ENCODE measurements at regions not wholly inside any gene's neighbourhood (a gene's known extent, or its start where the extent isn't known, plus 50 kb on each side); places are given as distances from the start of the nearest gene placed in this dataset.
A peak's percentile ranks its signal among the peaks of the same experiment; 100 is the strongest.

- TF ChIP-seq GATA2 (IDR thresholded peaks at IDR 0.05; ENCODE audit: low read depth, low read length), result no peak
- no peak for TF ChIP-seq GATA3 (IDR thresholded peaks at IDR 0.05; ENCODE audit: low read depth, low read length)
These were observed 1262.5 kb downstream of the EFNB2 start for GRCh38 chr13:105272660-105273631.

DNA sequence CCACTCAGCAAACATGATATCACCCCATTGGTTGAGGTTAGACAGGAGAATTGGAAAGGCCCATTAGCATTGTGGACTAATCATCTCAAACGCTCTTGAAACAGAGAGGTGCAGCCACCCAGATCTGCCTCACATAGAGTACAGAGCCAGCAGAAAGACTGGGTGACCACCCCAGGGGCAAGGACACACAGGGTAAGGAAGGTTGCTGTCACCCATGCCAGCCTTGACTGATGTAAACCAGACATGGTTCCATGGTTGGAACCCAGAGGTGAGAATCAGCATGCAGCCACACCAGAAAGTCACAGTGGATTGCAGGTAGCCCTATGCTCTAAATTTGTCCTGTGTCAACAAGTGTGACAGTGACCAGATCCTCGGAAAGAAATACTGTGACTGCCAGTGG is 1268.8 kb downstream of the EFNB2 start:
- no peak for TF ChIP-seq GATA2 (IDR thresholded peaks at IDR 0.05; ENCODE audit: low read depth, low read length)
- no peak for TF ChIP-seq GATA3 (IDR thresholded peaks at IDR 0.05; ENCODE audit: low read depth, low read length)

- peak; percentile 83 for TF ChIP-seq GATA3 (IDR thresholded peaks at IDR 0.05; ENCODE audit: low read depth, low read length)
- TF ChIP-seq GATA2 (IDR thresholded peaks at IDR 0.05; ENCODE audit: low read depth, low read length), result 0 out of 2 replicates have a peak, but pooled peaks have one; percentile 16
These were observed 1272.9 kb downstream of the EFNB2 start for GRCh38 chr13:105262579-105262978.

- TF ChIP-seq GATA2 (IDR thresholded peaks at IDR 0.05; ENCODE audit: low read depth, low read length), result no peak
- no peak for TF ChIP-seq GATA3 (IDR thresholded peaks at IDR 0.05; ENCODE audit: low read depth, low read length)
These were observed 1276.0 kb downstream of the EFNB2 start for GRCh38 chr13:105259426-105259825.

GRCh38 chr13:105255472-105255871 is 1280.0 kb downstream of the EFNB2 start:
- TF ChIP-seq GATA3 (IDR thresholded peaks at IDR 0.05; ENCODE audit: low read depth, low read length) (no peak), GATA2 (IDR thresholded peaks at IDR 0.05; ENCODE audit: low read depth, low read length) (no peak)

DNA sequence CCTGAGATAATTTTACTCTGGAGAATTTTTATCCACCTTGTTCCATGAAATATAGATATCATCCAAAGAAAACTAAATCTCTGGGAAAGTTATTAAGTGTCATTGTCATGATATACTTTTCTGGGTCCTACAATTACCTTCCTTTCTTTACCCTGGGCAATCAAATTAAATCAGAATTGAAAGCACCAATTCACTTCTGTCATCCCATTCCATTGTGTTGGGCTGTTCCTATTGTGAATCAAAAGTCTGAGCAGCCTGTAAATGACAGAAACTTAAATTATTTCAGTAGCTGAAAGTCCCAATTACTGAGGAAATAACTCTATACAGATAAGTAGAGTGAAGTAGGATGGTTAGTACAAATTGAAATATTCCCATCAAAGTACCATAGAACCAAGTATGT is 1284.2 kb downstream of the EFNB2 start:
- TF ChIP-seq GATA3 (IDR thresholded peaks at IDR 0.05; ENCODE audit: low read depth, low read length) (no peak), GATA2 (IDR thresholded peaks at IDR 0.05; ENCODE audit: low read depth, low read length) (no peak)

DNA sequence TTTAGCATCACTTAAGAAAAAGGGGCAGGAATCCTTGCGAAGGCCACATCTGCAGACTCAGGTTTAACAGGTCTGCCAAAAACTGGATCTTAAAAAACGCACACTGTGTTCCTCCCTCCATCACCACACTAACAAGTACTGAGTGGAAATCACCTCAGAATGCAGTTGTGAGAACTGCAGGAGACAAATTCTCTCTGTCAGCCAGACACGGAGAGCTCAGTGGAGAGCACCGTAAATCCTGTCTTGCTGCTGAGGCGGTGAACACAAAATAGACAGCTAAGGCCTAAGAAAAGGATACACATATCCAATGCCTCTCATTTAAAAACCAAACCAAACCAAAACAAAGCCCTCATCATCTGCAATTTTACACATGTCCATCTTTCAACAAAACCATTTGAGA is 1287.6 kb downstream of the EFNB2 start:
- TF ChIP-seq GATA3 (IDR thresholded peaks at IDR 0.05; ENCODE audit: low read depth, low read length), result no peak
- no peak for TF ChIP-seq GATA2 (IDR thresholded peaks at IDR 0.05; ENCODE audit: low read depth, low read length)

GRCh38 chr13:105240371-105240770 is 1295.1 kb downstream of the EFNB2 start:
- TF ChIP-seq GATA2 (IDR thresholded peaks at IDR 0.05; ENCODE audit: low read depth, low read length) (no peak), GATA3 (IDR thresholded peaks at IDR 0.05; ENCODE audit: low read depth, low read length) (no peak)

GRCh38 chr13:105232439-105232838 is 1303.0 kb downstream of the EFNB2 start:
- TF ChIP-seq GATA2 (IDR thresholded peaks at IDR 0.05; ENCODE audit: low read depth, low read length), result no peak
- no peak for TF ChIP-seq GATA3 (IDR thresholded peaks at IDR 0.05; ENCODE audit: low read depth, low read length)

GRCh38 chr13:105232006-105232405 is 1303.5 kb downstream of the EFNB2 start:
- TF ChIP-seq GATA2 (IDR thresholded peaks at IDR 0.05; ENCODE audit: low read depth, low read length) (no peak), GATA3 (IDR thresholded peaks at IDR 0.05; ENCODE audit: low read depth, low read length) (no peak)

DNA sequence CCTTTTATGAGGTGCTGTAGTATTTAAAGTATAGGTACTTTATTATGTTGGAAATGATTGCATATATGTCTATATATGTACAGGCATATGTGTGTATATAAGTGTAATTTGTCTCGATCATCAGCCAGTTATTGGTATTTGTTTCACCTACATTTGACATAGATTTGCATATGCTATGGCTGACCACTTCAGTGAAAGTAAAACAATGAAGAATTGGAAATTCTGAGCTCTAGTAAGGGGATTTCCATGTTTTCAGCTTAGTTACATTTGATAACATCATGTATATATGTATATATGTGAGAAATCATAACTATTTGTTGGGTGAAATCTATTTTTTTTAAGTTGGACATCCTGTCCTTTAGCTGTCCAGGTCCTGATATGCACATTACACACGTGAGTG is 1303.9 kb downstream of the EFNB2 start:
- TF ChIP-seq GATA2 (IDR thresholded peaks at IDR 0.05; ENCODE audit: low read depth, low read length), result no peak
- TF ChIP-seq GATA3 (IDR thresholded peaks at IDR 0.05; ENCODE audit: low read depth, low read length), result no peak

DNA sequence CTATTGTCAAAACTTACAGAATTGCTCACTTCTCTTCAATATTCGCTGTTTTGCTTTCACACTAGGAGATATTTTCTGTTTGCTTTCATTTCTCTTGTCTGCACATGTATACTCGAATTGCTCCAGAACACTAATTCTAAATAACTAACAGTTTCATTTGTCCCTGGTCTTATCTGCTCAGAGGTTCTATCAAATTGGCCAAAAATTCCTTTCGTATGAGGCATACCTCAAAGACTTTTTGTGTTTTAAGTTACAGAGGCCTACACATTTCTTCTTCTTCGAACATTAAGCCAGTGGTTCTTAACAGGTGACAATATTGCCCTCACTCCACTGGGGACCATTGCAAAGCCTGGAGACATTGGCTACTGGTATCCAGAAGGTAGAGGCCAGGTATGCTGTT is 1314.6 kb downstream of the EFNB2 start:
- TF ChIP-seq GATA2 (IDR thresholded peaks at IDR 0.05; ENCODE audit: low read depth, low read length), result no peak
- TF ChIP-seq GATA3 (IDR thresholded peaks at IDR 0.05; ENCODE audit: low read depth, low read length), result no peak

GRCh38 chr13:105220063-105220462 is 1315.4 kb downstream of the EFNB2 start:
- TF ChIP-seq GATA3 (IDR thresholded peaks at IDR 0.05; ENCODE audit: low read depth, low read length), result no peak
- no peak for TF ChIP-seq GATA2 (IDR thresholded peaks at IDR 0.05; ENCODE audit: low read depth, low read length)

- TF ChIP-seq GATA3 (IDR thresholded peaks at IDR 0.05; ENCODE audit: low read depth, low read length) (no peak), GATA2 (IDR thresholded peaks at IDR 0.05; ENCODE audit: low read depth, low read length) (no peak)
These were observed 1315.8 kb downstream of the EFNB2 start for GRCh38 chr13:105219651-105220050.

DNA sequence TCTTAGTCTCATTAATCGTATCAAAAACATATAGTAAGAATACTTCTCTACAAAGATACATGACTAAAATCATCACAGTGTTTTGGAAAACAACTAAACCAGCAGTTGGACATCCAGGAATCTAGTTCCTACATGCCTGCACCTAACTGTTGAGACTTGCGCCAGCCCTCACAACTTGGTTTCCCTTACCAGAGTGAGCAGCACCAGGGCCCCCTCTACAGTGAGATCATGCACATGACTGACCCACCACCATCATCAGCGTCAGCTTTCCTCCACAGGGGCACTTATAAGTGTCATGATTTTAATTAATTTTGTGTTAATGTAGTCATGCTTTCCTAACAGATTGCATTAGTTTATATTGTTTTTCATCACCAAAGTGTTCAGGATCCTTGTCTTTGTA is 1322.0 kb downstream of the EFNB2 start:
- TF ChIP-seq GATA2 (IDR thresholded peaks at IDR 0.05; ENCODE audit: low read depth, low read length) (no peak), GATA3 (IDR thresholded peaks at IDR 0.05; ENCODE audit: low read depth, low read length) (no peak)

Measured in SH-SY5Y (cell line).